ENCODE measurements at regions not wholly inside any gene's neighbourhood (a gene's known extent, or its start where the extent isn't known, plus 50 kb on each side); places are given as distances from the start of the nearest gene placed in this dataset.

GRCh38 chr6:120736740-120737139 lies 597.5 kb downstream of the TBC1D32 start:
- Mint-ChIP-seq H3K27ac (no peak overlapping the region), H3K4me3 (no peak overlapping the region), H3K27me3 (no peaks in the 10 kb centered on the region), H3K4me1 (no peaks in the 10 kb centered on the region), H3K9me3 (peaks cover 8% of the 10 kb centered on the region), H3K36me3 (ENCODE audit: low read depth) (no peaks in the 10 kb centered on the region)
- ATAC-seq (ENCODE audit: low read depth) (no peak), DNase-seq (no peak)
- POLR2A ChIA-PET = no interaction called here
- TF ChIP-seq, protein P1, sequence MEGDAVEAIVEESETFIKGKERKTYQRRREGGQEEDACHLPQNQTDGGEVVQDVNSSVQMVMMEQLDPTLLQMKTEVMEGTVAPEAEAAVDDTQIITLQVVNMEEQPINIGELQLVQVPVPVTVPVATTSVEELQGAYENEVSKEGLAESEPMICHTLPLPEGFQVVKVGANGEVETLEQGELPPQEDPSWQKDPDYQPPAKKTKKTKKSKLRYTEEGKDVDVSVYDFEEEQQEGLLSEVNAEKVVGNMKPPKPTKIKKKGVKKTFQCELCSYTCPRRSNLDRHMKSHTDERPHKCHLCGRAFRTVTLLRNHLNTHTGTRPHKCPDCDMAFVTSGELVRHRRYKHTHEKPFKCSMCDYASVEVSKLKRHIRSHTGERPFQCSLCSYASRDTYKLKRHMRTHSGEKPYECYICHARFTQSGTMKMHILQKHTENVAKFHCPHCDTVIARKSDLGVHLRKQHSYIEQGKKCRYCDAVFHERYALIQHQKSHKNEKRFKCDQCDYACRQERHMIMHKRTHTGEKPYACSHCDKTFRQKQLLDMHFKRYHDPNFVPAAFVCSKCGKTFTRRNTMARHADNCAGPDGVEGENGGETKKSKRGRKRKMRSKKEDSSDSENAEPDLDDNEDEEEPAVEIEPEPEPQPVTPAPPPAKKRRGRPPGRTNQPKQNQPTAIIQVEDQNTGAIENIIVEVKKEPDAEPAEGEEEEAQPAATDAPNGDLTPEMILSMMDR (IDR thresholded peaks at IDR 0.05) = no peak
- intact Hi-C loops (cut with micrococcal nuclease) = no loop called here
- CTCF ChIA-PET = no interaction called here

- TF ChIP-seq, protein P1 (IDR thresholded peaks at IDR 0.05) = no peak
- no peaks in the 10 kb centered on the region for H3K36me3 Mint-ChIP-seq (ENCODE audit: low read depth)
- H3K27me3 Mint-ChIP-seq = no peaks in the 10 kb centered on the region
- H3K4me1 Mint-ChIP-seq = no peaks in the 10 kb centered on the region
- H3K9me3 Mint-ChIP-seq = peaks cover 8% of the 10 kb centered on the region
- no peak for DNase-seq
- intact Hi-C loops (cut with micrococcal nuclease) = no loop called here
- CTCF ChIA-PET = no interaction called here
- no peak overlapping the region for H3K27ac Mint-ChIP-seq
- ATAC-seq (ENCODE audit: low read depth) = no peak
- no peak overlapping the region for H3K4me3 Mint-ChIP-seq
- POLR2A ChIA-PET = no interaction called here
These were observed 598.6 kb downstream of the TBC1D32 start for GRCh38 chr6:120735641-120736040.

DNA sequence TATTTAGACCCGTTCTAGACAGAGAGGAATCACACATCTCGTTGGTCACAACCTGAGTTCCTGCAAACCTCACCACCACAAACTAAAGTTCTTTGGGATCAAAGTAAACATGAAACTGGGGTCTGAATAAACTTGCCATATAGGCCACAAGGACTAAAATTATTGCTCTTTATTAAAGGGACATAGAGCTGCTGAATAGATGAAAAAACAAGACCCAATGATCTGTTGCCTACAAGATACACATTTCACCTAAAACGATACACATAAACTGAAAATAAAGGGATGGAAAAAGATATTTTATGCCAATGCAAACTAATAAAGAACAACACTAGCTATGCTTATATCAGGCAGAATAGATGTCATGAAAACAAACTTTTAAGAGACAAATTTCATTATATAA lies 623.0 kb downstream of the TBC1D32 start:
- ChIA-PET CTCF (no interaction called here), POLR2A (no interaction called here)
- TF ChIP-seq, protein P1 (IDR thresholded peaks at IDR 0.05) = no peak
- no peaks in the 10 kb centered on the region for H3K27me3 Mint-ChIP-seq
- no peak for ATAC-seq (ENCODE audit: low read depth)
- H3K9me3 Mint-ChIP-seq = peaks cover 12% of the 10 kb centered on the region
- no peak overlapping the region for H3K4me3 Mint-ChIP-seq
- intact Hi-C loops (cut with micrococcal nuclease) = no loop called here
- H3K36me3 Mint-ChIP-seq (ENCODE audit: low read depth) = no peaks in the 10 kb centered on the region
- no peak for DNase-seq
- no peaks in the 10 kb centered on the region for H3K4me1 Mint-ChIP-seq
- no peak overlapping the region for H3K27ac Mint-ChIP-seq

DNA sequence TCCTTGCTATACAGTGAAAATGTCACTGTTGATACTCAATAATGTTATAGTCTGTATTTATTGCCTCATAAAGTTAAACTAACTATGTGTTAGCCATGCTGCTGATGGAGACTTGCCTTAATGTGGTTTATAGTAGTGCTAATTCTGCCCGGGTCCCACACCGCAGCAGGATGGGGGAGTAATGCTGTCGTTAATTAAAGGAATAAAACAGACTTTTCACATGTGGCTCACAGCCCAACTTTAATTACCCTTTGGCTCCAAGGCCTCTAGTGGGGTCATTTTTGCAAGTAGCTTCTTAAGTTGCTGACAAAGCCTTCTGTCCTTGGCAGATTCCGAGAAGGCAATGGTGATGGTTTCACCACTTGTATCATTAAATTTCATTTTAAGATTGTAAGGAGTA lies 634.3 kb downstream of the TBC1D32 start:
- Mint-ChIP-seq H3K27me3 (no peaks in the 10 kb centered on the region), H3K4me3 (no peak overlapping the region), H3K9me3 (peaks cover 2% of the 10 kb centered on the region), H3K4me1 (no peaks in the 10 kb centered on the region), H3K36me3 (ENCODE audit: low read depth) (no peaks in the 10 kb centered on the region), H3K27ac (no peak overlapping the region)
- no peak for ATAC-seq (ENCODE audit: low read depth)
- TF ChIP-seq, protein P1 (IDR thresholded peaks at IDR 0.05) = no peak
- no peak for DNase-seq
- intact Hi-C loops (cut with micrococcal nuclease) = no loop called here
- ChIA-PET POLR2A (no interaction called here), CTCF (no interaction called here)

GRCh38 chr6:120686492-120686891 lies 647.8 kb downstream of the TBC1D32 start:
- no peaks in the 10 kb centered on the region for H3K36me3 Mint-ChIP-seq (ENCODE audit: low read depth)
- TF ChIP-seq, protein P1 (IDR thresholded peaks at IDR 0.05) = no peak
- no peak for DNase-seq
- ATAC-seq (ENCODE audit: low read depth) = no peak
- no peaks in the 10 kb centered on the region for H3K4me1 Mint-ChIP-seq
- no peak overlapping the region for H3K27ac Mint-ChIP-seq
- POLR2A ChIA-PET = no interaction called here
- no peaks in the 10 kb centered on the region for H3K27me3 Mint-ChIP-seq
- H3K9me3 Mint-ChIP-seq = peaks cover 2% of the 10 kb centered on the region
- intact Hi-C loops (cut with micrococcal nuclease) = no loop called here
- no peak overlapping the region for H3K4me3 Mint-ChIP-seq
- CTCF ChIA-PET = no interaction called here
